Upper lobe of left lung (tissue), 4 donors: ENCODE measurements at regions not wholly inside any gene's neighbourhood (a gene's known extent, or its start where the extent isn't known, plus 50 kb on each side); places are given as distances from the start of the nearest gene placed in this dataset.

ENCODE experiments used
- EP300 ChIP-seq, 4 donors: sonication (generic); formaldehyde crosslinking; IDR thresholded peaks; one replicate each; pipeline ENCODE4 v1.5.1; 2017; ENCODE audit warnings: antibody characterized with exemption in 4 of 4, control low read depth in 2 of 4
- POLR2A ChIP-seq, 4 donors: fragments of 450-650 bp; IDR thresholded peaks; one replicate each; pipeline ENCODE4 v1.5.1; 2016 to 2017; ENCODE audit warnings: antibody characterized with exemption in 4 of 4, mild to moderate bottlenecking in 2 of 4
- POLR2AphosphoS5 ChIP-seq, 2 donors: sonication (generic); formaldehyde crosslinking; IDR thresholded peaks; one replicate each; pipeline ENCODE4 v1.5.1; 2017; ENCODE audit warnings: antibody characterized with exemption in 2 of 2
- TF ChIP-seq, protein P1 (sequence below), 6 experiments: fragments of 450-650 bp in 4 of 6; fragments of 200-600 bp in 2 of 6; sonication (generic) in 2 of 6; IDR thresholded peaks; one replicate each; pipeline ENCODE4 v1.5.1; 2016 to 2019; ENCODE audit warnings: antibody characterized with exemption in 6 of 6

DNA sequence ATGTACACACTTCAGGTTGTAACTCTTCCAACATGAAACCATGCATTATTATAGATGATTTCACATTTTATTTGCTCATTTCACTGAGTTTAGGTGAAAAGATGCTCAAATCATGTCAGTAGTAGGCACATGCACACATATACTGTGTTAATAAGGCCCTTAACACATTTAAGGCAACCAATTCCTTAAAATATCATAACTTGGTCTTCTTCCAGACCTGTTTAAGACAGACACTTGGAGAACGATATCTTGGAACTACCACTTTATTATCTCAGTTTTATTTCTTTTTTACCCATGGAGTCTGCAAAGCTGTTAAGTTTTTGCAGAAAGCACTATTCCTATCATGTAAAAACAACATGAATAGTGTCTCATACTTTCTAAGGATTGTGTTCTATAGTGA, 395.2 kb upstream of the MIR17HG start:
- TF ChIP-seq, protein P1, sequence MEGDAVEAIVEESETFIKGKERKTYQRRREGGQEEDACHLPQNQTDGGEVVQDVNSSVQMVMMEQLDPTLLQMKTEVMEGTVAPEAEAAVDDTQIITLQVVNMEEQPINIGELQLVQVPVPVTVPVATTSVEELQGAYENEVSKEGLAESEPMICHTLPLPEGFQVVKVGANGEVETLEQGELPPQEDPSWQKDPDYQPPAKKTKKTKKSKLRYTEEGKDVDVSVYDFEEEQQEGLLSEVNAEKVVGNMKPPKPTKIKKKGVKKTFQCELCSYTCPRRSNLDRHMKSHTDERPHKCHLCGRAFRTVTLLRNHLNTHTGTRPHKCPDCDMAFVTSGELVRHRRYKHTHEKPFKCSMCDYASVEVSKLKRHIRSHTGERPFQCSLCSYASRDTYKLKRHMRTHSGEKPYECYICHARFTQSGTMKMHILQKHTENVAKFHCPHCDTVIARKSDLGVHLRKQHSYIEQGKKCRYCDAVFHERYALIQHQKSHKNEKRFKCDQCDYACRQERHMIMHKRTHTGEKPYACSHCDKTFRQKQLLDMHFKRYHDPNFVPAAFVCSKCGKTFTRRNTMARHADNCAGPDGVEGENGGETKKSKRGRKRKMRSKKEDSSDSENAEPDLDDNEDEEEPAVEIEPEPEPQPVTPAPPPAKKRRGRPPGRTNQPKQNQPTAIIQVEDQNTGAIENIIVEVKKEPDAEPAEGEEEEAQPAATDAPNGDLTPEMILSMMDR (IDR thresholded peaks at IDR 0.05), result no peak
- no peak for TF ChIP-seq POLR2A (IDR thresholded peaks at IDR 0.05)
- TF ChIP-seq POLR2AphosphoS5 (IDR thresholded peaks at IDR 0.05), result no peak
- TF ChIP-seq EP300 (IDR thresholded peaks at IDR 0.05), result no peak
